ENCODE measurements at regions not wholly inside any gene's neighbourhood (a gene's known extent, or its start where the extent isn't known, plus 50 kb on each side); places are given as distances from the start of the nearest gene placed in this dataset.

DNA sequence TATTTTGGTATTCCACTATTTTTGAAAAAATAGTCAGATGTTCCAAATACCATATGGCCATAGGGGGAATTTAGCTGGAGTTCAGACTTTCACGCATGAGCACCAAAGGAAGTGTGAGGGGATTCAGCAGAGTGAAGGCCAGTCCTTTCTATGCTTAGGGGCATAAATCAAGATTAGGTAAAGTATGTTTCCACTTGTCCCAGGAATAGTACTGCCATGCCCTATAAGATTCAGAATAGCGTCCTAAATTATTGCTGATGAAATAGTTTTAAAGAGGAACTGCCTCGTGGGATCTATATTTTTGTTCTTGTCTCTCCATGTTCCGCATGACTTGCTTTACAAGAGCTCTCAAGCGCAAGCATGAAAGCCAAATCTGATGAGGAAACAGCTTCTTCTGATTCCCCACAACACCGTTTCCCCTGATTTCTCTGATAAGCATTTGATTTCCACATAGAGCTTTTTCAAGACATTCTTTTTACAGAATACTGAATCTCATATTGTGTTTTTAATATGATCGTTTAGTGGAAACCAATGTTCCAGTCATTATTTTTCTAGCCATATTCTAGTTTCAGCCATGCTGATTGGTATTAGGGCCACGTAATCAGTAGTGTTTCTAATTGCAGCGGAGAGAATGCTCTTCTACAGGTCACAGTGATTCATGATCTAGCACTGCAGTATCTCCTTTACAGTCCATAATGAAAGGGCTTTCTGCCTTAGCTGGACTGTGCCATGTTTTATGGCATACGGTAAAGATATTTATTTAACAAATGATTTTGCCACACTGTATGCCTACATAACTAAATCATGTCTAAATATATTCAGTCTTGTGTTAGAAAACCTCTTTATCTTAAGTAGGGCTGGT, 492.3 kb downstream of the CENPC start:
- no peaks in the 10 kb centered on the region for H3K27me3 ChIP-seq
- intact Hi-C loops (cut with DNase I; ENCODE audit: low total_unique reads): no loop called here
- no peak overlapping the region for H3K27ac ChIP-seq
- DNase-seq: no peak
- H3K36me3 ChIP-seq: no peaks in the 10 kb centered on the region
- no peak overlapping the region for H3K4me3 ChIP-seq
- no peaks in the 10 kb centered on the region for H3K4me1 ChIP-seq
- TF ChIP-seq, protein P1, sequence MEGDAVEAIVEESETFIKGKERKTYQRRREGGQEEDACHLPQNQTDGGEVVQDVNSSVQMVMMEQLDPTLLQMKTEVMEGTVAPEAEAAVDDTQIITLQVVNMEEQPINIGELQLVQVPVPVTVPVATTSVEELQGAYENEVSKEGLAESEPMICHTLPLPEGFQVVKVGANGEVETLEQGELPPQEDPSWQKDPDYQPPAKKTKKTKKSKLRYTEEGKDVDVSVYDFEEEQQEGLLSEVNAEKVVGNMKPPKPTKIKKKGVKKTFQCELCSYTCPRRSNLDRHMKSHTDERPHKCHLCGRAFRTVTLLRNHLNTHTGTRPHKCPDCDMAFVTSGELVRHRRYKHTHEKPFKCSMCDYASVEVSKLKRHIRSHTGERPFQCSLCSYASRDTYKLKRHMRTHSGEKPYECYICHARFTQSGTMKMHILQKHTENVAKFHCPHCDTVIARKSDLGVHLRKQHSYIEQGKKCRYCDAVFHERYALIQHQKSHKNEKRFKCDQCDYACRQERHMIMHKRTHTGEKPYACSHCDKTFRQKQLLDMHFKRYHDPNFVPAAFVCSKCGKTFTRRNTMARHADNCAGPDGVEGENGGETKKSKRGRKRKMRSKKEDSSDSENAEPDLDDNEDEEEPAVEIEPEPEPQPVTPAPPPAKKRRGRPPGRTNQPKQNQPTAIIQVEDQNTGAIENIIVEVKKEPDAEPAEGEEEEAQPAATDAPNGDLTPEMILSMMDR (IDR thresholded peaks at IDR 0.05): no peak
- TF ChIP-seq POLR2A (IDR thresholded peaks at IDR 0.05): no peak
- H3K9me3 ChIP-seq: no peaks in the 10 kb centered on the region

- intact Hi-C loops (cut with DNase I; ENCODE audit: low total_unique reads): no loop called here
- H3K9me3 ChIP-seq: no peaks in the 10 kb centered on the region
- no peaks in the 10 kb centered on the region for H3K4me1 ChIP-seq
- no peak overlapping the region for H3K4me3 ChIP-seq
- no peaks in the 10 kb centered on the region for H3K27me3 ChIP-seq
- H3K36me3 ChIP-seq: no peaks in the 10 kb centered on the region
- H3K27ac ChIP-seq: no peak overlapping the region
- no peak for TF ChIP-seq POLR2A (IDR thresholded peaks at IDR 0.05)
- TF ChIP-seq, protein P1 (IDR thresholded peaks at IDR 0.05): no peak
- no peak for DNase-seq
These were observed 494.1 kb downstream of the CENPC start for GRCh38 chr4:67051000-67051789.

DNA sequence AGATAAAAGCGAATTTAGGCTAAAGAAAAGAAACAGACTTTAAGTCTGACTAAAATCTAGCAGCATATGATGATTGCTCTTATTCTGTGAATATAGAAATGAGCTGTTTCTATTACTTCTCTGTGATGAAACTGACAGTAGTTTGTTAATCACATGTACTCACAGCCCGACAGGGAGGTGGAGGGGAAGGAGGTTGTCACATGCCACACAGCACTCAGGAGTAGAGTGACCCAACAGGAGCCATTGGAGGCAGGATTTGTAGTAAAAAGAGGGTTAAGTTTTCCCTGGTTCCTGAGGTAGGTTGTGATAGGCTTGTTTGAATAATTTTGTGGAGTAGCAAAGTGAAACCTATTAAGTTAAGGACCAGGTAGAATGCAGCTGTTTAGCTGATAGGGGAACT, 495.9 kb downstream of the CENPC start:
- no peak for TF ChIP-seq POLR2A (IDR thresholded peaks at IDR 0.05)
- TF ChIP-seq, protein P1 (IDR thresholded peaks at IDR 0.05): no peak
- Histone ChIP-seq H3K4me3 (no peak overlapping the region), H3K36me3 (no peaks in the 10 kb centered on the region), H3K27ac (no peak overlapping the region), H3K9me3 (no peaks in the 10 kb centered on the region), H3K4me1 (no peaks in the 10 kb centered on the region), H3K27me3 (no peaks in the 10 kb centered on the region)
- intact Hi-C loops (cut with DNase I; ENCODE audit: low total_unique reads): no loop called here
- no peak for DNase-seq

DNA sequence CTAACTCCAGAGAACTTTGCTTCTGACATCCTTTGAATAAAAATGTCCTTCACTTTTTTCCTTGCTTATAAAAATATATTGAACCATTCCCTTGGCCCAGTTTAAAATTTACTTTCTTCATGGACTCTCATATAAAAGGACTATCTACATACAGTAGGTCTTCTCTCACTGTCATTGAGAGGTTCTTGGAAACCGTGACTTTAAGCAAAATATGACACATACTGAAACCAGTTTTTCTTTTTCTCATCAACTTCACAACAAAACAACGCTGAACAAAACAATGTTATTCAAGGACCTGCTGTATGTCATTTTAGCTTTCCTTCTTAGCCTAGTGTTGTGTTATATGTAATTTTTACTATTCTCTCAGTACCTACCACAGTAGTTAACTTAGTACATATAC, 496.8 kb downstream of the CENPC start:
- DNase-seq: no peak
- Histone ChIP-seq H3K9me3 (no peaks in the 10 kb centered on the region), H3K4me1 (no peaks in the 10 kb centered on the region), H3K36me3 (no peaks in the 10 kb centered on the region), H3K27ac (no peak overlapping the region), H3K4me3 (no peak overlapping the region), H3K27me3 (no peaks in the 10 kb centered on the region)
- TF ChIP-seq POLR2A (IDR thresholded peaks at IDR 0.05): no peak
- TF ChIP-seq, protein P1 (IDR thresholded peaks at IDR 0.05): no peak
- intact Hi-C loops (cut with DNase I; ENCODE audit: low total_unique reads): no loop called here

DNA sequence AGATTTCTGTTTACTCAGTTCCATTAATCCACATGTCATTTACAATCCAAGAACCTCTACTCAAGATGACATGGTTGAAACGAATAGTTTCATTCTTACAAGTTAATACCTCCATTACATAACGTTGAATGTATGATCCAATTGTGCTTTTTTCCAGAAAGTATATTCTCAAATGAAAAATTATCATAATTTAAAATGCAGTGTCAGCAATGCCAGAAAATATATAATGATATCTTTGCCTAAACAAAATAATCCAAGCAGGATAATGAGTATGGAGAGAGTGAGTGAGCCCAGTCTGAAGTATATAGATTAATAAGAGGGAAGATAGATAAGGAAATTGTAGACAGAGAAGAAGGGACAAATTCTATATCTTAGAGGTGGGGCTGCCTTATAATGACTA, 505.0 kb downstream of the CENPC start:
- H3K36me3 ChIP-seq: no peaks in the 10 kb centered on the region
- no peak overlapping the region for H3K4me3 ChIP-seq
- no peaks in the 10 kb centered on the region for H3K27me3 ChIP-seq
- H3K27ac ChIP-seq: no peak overlapping the region
- no peaks in the 10 kb centered on the region for H3K4me1 ChIP-seq
- no peaks in the 10 kb centered on the region for H3K9me3 ChIP-seq
- no peak for DNase-seq
- intact Hi-C loops (cut with DNase I; ENCODE audit: low total_unique reads): no loop called here
- TF ChIP-seq POLR2A (IDR thresholded peaks at IDR 0.05): no peak
- TF ChIP-seq, protein P1 (IDR thresholded peaks at IDR 0.05): no peak

Measured in uterus (tissue), 3 donors.